T-helper 2 cell treated with Interferon-gamma antibody and Interleukin-4, amounts not matched to agents 5 μg/mL and 100 μg/mL, for 36 hours (primary cell): ENCODE measurements at regions not wholly inside any gene's neighbourhood (a gene's known extent, or its start where the extent isn't known, plus 50 kb on each side); places are given as distances from the start of the nearest gene placed in this dataset.
"Not testable (repeated sequence)": the region's sequence is repeated elsewhere in the genome, so short reads cannot be mapped to it uniquely, and the experiment has no call there.

Experiments
- DNase-seq: peaks from one replicate; pipeline ENCODE4 v3.0.0; 2021; ENCODE audit warnings: low spot score
- H3K27ac Mint-ChIP-seq: one replicate; pipeline ENCODE4 v1.8.0; 2021; ENCODE audit warnings: mild to moderate bottlenecking, mixed read lengths
- H3K27me3 Mint-ChIP-seq: one replicate; pipeline ENCODE4 v1.8.0; 2021; ENCODE audit warnings: low read depth, mixed read lengths
- H3K36me3 Mint-ChIP-seq: one replicate; pipeline ENCODE4 v1.8.0; 2021; ENCODE audit warnings: low read depth, mixed read lengths
- H3K4me1 Mint-ChIP-seq: one replicate; pipeline ENCODE4 v1.8.0; 2021; ENCODE audit warnings: low read depth, mixed read lengths
- H3K4me3 Mint-ChIP-seq: one replicate; pipeline ENCODE4 v1.8.0; 2022; ENCODE audit warnings: mild to moderate bottlenecking, moderate library complexity, mixed read lengths
- H3K9me3 Mint-ChIP-seq: one replicate; pipeline ENCODE4 v1.8.0; 2021; ENCODE audit warnings: mixed read lengths

GRCh38 chr19:22498831-22499430 lies 76.8 kb upstream of the ZNF98 start:
- H3K4me3 Mint-ChIP-seq = not testable (repeated sequence)

GRCh38 chr19:22491746-22492145 lies 69.6 kb upstream of the ZNF98 start:
- Mint-ChIP-seq H3K4me3 (no peak overlapping the region), H3K27me3 (no peaks in the 10 kb centered on the region), H3K4me1 (no peaks in the 10 kb centered on the region), H3K9me3 (peaks cover 65% of the 10 kb centered on the region), H3K27ac (no peak overlapping the region), H3K36me3 (no peaks in the 10 kb centered on the region)
- DNase-seq = no peak

More at GRCh38 chr19:22498831-22499430, 76.8 kb upstream of the ZNF98 start:
- H3K27ac Mint-ChIP-seq, H3K36me3 Mint-ChIP-seq, DNase-seq, H3K4me1 Mint-ChIP-seq, H3K27me3 Mint-ChIP-seq: not testable (repeated sequence)
- peaks cover 63% of the 10 kb centered on the region for H3K9me3 Mint-ChIP-seq

GRCh38 chr19:22483514-22483913 lies 61.4 kb upstream of the ZNF98 start:
- not testable (repeated sequence) for DNase-seq, H3K4me3 Mint-ChIP-seq, H3K36me3 Mint-ChIP-seq, H3K27me3 Mint-ChIP-seq, H3K27ac Mint-ChIP-seq, H3K4me1 Mint-ChIP-seq
- peaks cover 63% of the 10 kb centered on the region for H3K9me3 Mint-ChIP-seq

- Mint-ChIP-seq H3K27me3 (no peaks in the 10 kb centered on the region), H3K4me1 (no peaks in the 10 kb centered on the region), H3K36me3 (peaks cover 2% of the 10 kb centered on the region), H3K27ac (no peak overlapping the region), H3K9me3 (peaks cover 71% of the 10 kb centered on the region), H3K4me3 (no peak overlapping the region)
- DNase-seq = no peak
These were observed 50.1 kb upstream of the ZNF98 start for GRCh38 chr19:22472180-22472637.
